Choroid plexus epithelial cell (primary cell): ENCODE measurements at regions not wholly inside any gene's neighbourhood (a gene's known extent, or its start where the extent isn't known, plus 50 kb on each side); places are given as distances from the start of the nearest gene placed in this dataset.

Experiments used
- DNase-seq: peaks from one replicate; pipeline ENCODE4 v3.0.0-alpha.2; 2010; ENCODE audit warnings: low read depth
- H3K4me3 ChIP-seq: 2 replicates; pipeline ENCODE4 v1.5.1; 2011; ENCODE audit warnings: low read depth, mild to moderate bottlenecking, control low read depth, low read length, moderate library complexity
- CTCF ChIP-seq: conservative IDR thresholded peaks from 2 replicates; pipeline ENCODE4 v1.5.1; 2011; ENCODE audit warnings: low read depth, mild to moderate bottlenecking, control low read depth, inconsistent platforms, low read length, moderate library complexity

GRCh38 chr6:165045631-165046030 lies 263.8 kb downstream of the C6orf118 start:
- DNase-seq: no peak
- H3K4me3 ChIP-seq: no peak overlapping the region
- no peak for TF ChIP-seq CTCF

- no peak overlapping the region for H3K4me3 ChIP-seq
- no peak for TF ChIP-seq CTCF
- no peak for DNase-seq
These were observed 266.5 kb downstream of the C6orf118 start for GRCh38 chr6:165042912-165043311.

GRCh38 chr6:165040440-165040839 lies 269.0 kb downstream of the C6orf118 start:
- H3K4me3 ChIP-seq: no peak overlapping the region
- no peak for DNase-seq
- no peak for TF ChIP-seq CTCF

- DNase-seq: no peak
- H3K4me3 ChIP-seq: no peak overlapping the region
- TF ChIP-seq CTCF: no peak
These were observed 275.1 kb downstream of the C6orf118 start for GRCh38 chr6:165034271-165034741.

GRCh38 chr6:165031502-165031901 lies 277.9 kb downstream of the C6orf118 start:
- no peak for TF ChIP-seq CTCF
- no peak for DNase-seq

GRCh38 chr6:165025040-165025439 lies 284.4 kb downstream of the C6orf118 start:
- DNase-seq: no peak
- no peak for TF ChIP-seq CTCF
- H3K4me3 ChIP-seq: no peak overlapping the region

More at GRCh38 chr6:165031502-165031901, 277.9 kb downstream of the C6orf118 start:
- no peak overlapping the region for H3K4me3 ChIP-seq

GRCh38 chr6:165019681-165020080 lies 289.7 kb downstream of the C6orf118 start:
- TF ChIP-seq CTCF: no peak
- DNase-seq: no peak

More at GRCh38 chr6:165019681-165020080, 289.7 kb downstream of the C6orf118 start:
- no peak overlapping the region for H3K4me3 ChIP-seq
